ENCODE measurements at regions not wholly inside any gene's neighbourhood (a gene's known extent, or its start where the extent isn't known, plus 50 kb on each side); places are given as distances from the start of the nearest gene placed in this dataset.
A peak's percentile ranks its signal among the peaks of the same experiment; 100 is the strongest.

GRCh38 chr3:117226932-117227331 is 517.4 kb downstream of the TUSC7 start:
- WGBS, 4 donors = 71 to 78% (median 74%) methylated on average over 2 of the region's 2 CpGs
- H3K27me3 ChIP-seq = no peaks in the 10 kb centered on the region
- no peaks in the 10 kb centered on the region for H3K9me3 ChIP-seq (replicated peaks in 1 of 3)
- H3K4me3 ChIP-seq = no peak overlapping the region
- DNase-seq = no peak
- TF ChIP-seq, protein P1, sequence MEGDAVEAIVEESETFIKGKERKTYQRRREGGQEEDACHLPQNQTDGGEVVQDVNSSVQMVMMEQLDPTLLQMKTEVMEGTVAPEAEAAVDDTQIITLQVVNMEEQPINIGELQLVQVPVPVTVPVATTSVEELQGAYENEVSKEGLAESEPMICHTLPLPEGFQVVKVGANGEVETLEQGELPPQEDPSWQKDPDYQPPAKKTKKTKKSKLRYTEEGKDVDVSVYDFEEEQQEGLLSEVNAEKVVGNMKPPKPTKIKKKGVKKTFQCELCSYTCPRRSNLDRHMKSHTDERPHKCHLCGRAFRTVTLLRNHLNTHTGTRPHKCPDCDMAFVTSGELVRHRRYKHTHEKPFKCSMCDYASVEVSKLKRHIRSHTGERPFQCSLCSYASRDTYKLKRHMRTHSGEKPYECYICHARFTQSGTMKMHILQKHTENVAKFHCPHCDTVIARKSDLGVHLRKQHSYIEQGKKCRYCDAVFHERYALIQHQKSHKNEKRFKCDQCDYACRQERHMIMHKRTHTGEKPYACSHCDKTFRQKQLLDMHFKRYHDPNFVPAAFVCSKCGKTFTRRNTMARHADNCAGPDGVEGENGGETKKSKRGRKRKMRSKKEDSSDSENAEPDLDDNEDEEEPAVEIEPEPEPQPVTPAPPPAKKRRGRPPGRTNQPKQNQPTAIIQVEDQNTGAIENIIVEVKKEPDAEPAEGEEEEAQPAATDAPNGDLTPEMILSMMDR (IDR thresholded peaks at IDR 0.05) = no peak
- TF ChIP-seq POLR2A (IDR thresholded peaks at IDR 0.05) = no peak
- no peak overlapping the region for H3K27ac ChIP-seq
- H3K36me3 ChIP-seq (replicated peaks in 1 of 2) = no peaks in the 10 kb centered on the region
- H3K4me1 ChIP-seq (replicated peaks in 1 of 2) = peaks cover 0 to 5% of the 10 kb centered on the region in 2 donors
- intact Hi-C loops (cut with DNase I) = no loop called here

DNA sequence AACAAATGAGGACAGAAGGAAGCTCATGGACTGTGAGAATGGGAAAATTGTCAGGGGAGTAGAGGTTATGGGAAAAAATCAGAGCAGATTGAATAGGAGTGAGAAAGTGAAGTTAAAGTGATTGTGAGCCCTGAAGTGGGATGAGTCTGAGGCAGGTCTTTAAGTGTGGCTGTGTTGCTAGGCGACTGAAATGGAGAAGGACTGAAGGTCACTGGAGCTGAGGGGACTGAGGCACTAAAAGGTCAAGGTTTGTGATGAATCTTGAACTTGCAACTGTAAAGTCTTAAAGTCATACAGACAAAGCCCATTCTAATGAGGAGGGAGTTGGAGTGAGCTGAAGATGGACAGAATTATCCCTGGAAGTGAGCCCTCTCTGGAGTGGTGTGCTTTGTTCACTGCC is 518.9 kb downstream of the TUSC7 start:
- DNase-seq = peak in 1 of 7 donors; percentile 17
- no peaks in the 10 kb centered on the region for H3K36me3 ChIP-seq (replicated peaks in 1 of 2)
- WGBS, 4 donors = 44 to 64% (median 50%) methylated on average over 1 of the region's 1 CpG
- H3K27me3 ChIP-seq = no peaks in the 10 kb centered on the region
- no peak overlapping the region for H3K4me3 ChIP-seq
- intact Hi-C loops (cut with DNase I) = no loop called here
- H3K27ac ChIP-seq = no peak overlapping the region
- H3K4me1 ChIP-seq (replicated peaks in 1 of 2) = peaks cover 0 to 5% of the 10 kb centered on the region in 2 donors
- no peaks in the 10 kb centered on the region for H3K9me3 ChIP-seq (replicated peaks in 1 of 3)
- TF ChIP-seq POLR2A (IDR thresholded peaks at IDR 0.05) = no peak
- TF ChIP-seq, protein P1 (IDR thresholded peaks at IDR 0.05) = no peak

GRCh38 chr3:117230924-117231323 is 521.3 kb downstream of the TUSC7 start:
- Histone ChIP-seq H3K27me3 (no peaks in the 10 kb centered on the region), H3K36me3 (replicated peaks in 1 of 2) (no peaks in the 10 kb centered on the region), H3K9me3 (replicated peaks in 1 of 3) (no peaks in the 10 kb centered on the region), H3K4me3 (no peak overlapping the region), H3K27ac (no peak overlapping the region), H3K4me1 (replicated peaks in 1 of 2) (peaks cover 0 to 5% of the 10 kb centered on the region in 2 donors)
- WGBS, 4 donors = 96 to 100% (median 97%) methylated on average over 2 of the region's 2 CpGs
- no peak for DNase-seq
- intact Hi-C loops (cut with DNase I) = no loop called here
- no peak for TF ChIP-seq POLR2A (IDR thresholded peaks at IDR 0.05)

GRCh38 chr3:117234331-117234730 is 524.8 kb downstream of the TUSC7 start:
- intact Hi-C loops (cut with DNase I) = no loop called here
- DNase-seq = no peak

DNA sequence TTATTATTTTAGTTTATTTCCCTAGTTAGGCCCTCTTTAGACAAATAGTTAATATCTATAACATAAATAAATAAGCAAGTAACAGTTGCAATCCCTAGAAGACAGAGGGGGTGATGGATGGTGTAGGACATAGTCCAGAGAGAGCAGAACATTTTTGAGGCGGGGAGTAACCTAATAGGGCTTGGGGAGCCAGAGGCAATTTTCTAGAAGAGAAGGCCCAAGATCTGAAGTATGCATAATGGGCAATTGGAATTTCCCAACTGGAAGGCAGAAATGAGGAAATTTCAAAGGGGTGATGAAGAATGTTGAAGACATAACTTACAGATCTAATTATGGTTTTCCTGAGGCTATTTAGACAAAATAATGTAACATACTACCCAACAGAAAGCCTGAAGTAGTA is 525.7 kb downstream of the TUSC7 start:
- no peak for DNase-seq
- Histone ChIP-seq H3K27me3 (no peaks in the 10 kb centered on the region), H3K4me1 (replicated peaks in 1 of 2) (no peaks in the 10 kb centered on the region), H3K27ac (no peak overlapping the region), H3K4me3 (no peak overlapping the region), H3K36me3 (replicated peaks in 1 of 2) (no peaks in the 10 kb centered on the region), H3K9me3 (replicated peaks in 1 of 3) (no peaks in the 10 kb centered on the region)
- TF ChIP-seq POLR2A (IDR thresholded peaks at IDR 0.05) = no peak
- TF ChIP-seq, protein P1 (IDR thresholded peaks at IDR 0.05) = no peak
- intact Hi-C loops (cut with DNase I) = no loop called here
- WGBS, 4 donors = 85 to 100% (median 92%) methylated on average over 1 of the region's 1 CpG

More at GRCh38 chr3:117234331-117234730, 524.8 kb downstream of the TUSC7 start:
- TF ChIP-seq, protein P1 (IDR thresholded peaks at IDR 0.05) = no peak
- no peak for TF ChIP-seq POLR2A (IDR thresholded peaks at IDR 0.05)
- WGBS, 4 donors = 50 to 66% (median 53%) methylated on average over 1 of the region's 1 CpG
- Histone ChIP-seq H3K4me1 (replicated peaks in 1 of 2) (no peaks in the 10 kb centered on the region), H3K27ac (no peak overlapping the region), H3K9me3 (replicated peaks in 1 of 3) (no peaks in the 10 kb centered on the region), H3K27me3 (no peaks in the 10 kb centered on the region), H3K4me3 (no peak overlapping the region), H3K36me3 (replicated peaks in 1 of 2) (no peaks in the 10 kb centered on the region)

Measured in adrenal gland (tissue), 9 donors.